Nephron progenitor cell (in vitro differentiated cells): ENCODE measurements at regions not wholly inside any gene's neighbourhood (a gene's known extent, or its start where the extent isn't known, plus 50 kb on each side); places are given as distances from the start of the nearest gene placed in this dataset.

ENCODE experiments used
- DNase-seq: peaks from one replicate; pipeline ENCODE4 v3.0.0; 2021
- H3K27ac Mint-ChIP-seq: 2 replicates; pipeline ENCODE4 v1.8.0; 2021; ENCODE audit warnings: mild to moderate bottlenecking, moderate library complexity, mixed read lengths
- H3K27me3 Mint-ChIP-seq: 2 replicates; pipeline ENCODE4 v1.8.0; 2021; ENCODE audit warnings: mild to moderate bottlenecking, low read depth, mixed read lengths; ENCODE audit not compliant: poor library complexity
- H3K36me3 Mint-ChIP-seq: 2 replicates; pipeline ENCODE4 v1.8.0; 2021; ENCODE audit warnings: low read depth, mixed read lengths
- H3K4me1 Mint-ChIP-seq: 2 replicates; pipeline ENCODE4 v1.8.0; 2021; ENCODE audit warnings: mixed read lengths
- H3K4me3 Mint-ChIP-seq: 2 replicates; pipeline ENCODE4 v1.8.0; 2021; ENCODE audit warnings: mild to moderate bottlenecking, moderate library complexity, mixed read lengths
- H3K9me3 Mint-ChIP-seq: 2 replicates; pipeline ENCODE4 v1.8.0; 2021; ENCODE audit warnings: mild to moderate bottlenecking, moderate library complexity, mixed read lengths
- CTCF ChIP-seq: fragments of 200-600 bp; sonication (generic); IDR thresholded peaks from 2 replicates; pipeline ENCODE4 v1.5.0; 2021; ENCODE audit warnings: antibody characterized with exemption

- Mint-ChIP-seq H3K9me3 (no peaks in the 10 kb centered on the region), H3K27ac (peak overlapping the region; percentile 50), H3K4me1 (peaks cover 15% of the 10 kb centered on the region), H3K36me3 (no peaks in the 10 kb centered on the region), H3K4me3 (no peak overlapping the region), H3K27me3 (no peaks in the 10 kb centered on the region)
- no peak for TF ChIP-seq CTCF
- no peak for DNase-seq
Measured at GRCh38 chr2:49837561-49838293, 683.4 kb upstream of the FSHR start.

GRCh38 chr2:49836017-49836416 lies 681.7 kb upstream of the FSHR start:
- peaks cover 26% of the 10 kb centered on the region for H3K4me1 Mint-ChIP-seq
- no peak overlapping the region for H3K4me3 Mint-ChIP-seq
- no peaks in the 10 kb centered on the region for H3K9me3 Mint-ChIP-seq
- H3K36me3 Mint-ChIP-seq = no peaks in the 10 kb centered on the region
- H3K27ac Mint-ChIP-seq = no peak overlapping the region
- no peak for TF ChIP-seq CTCF
- no peak for DNase-seq
- H3K27me3 Mint-ChIP-seq = peaks cover 4% of the 10 kb centered on the region

GRCh38 chr2:49834433-49834832 lies 680.1 kb upstream of the FSHR start:
- Mint-ChIP-seq H3K27ac (no peak overlapping the region), H3K4me3 (no peak overlapping the region), H3K4me1 (peaks cover 32% of the 10 kb centered on the region), H3K36me3 (no peaks in the 10 kb centered on the region), H3K27me3 (peaks cover 4% of the 10 kb centered on the region), H3K9me3 (no peaks in the 10 kb centered on the region)
- DNase-seq = no peak
- TF ChIP-seq CTCF = no peak

- no peak overlapping the region for H3K4me3 Mint-ChIP-seq
- no peaks in the 10 kb centered on the region for H3K36me3 Mint-ChIP-seq
- H3K4me1 Mint-ChIP-seq = peaks cover 30% of the 10 kb centered on the region
- H3K9me3 Mint-ChIP-seq = no peaks in the 10 kb centered on the region
- H3K27me3 Mint-ChIP-seq = peaks cover 4% of the 10 kb centered on the region
- TF ChIP-seq CTCF = no peak
- no peak for DNase-seq
- no peak overlapping the region for H3K27ac Mint-ChIP-seq
Measured at GRCh38 chr2:49832555-49832954, 678.2 kb upstream of the FSHR start.

- Mint-ChIP-seq H3K36me3 (no peaks in the 10 kb centered on the region), H3K27me3 (peaks cover 4% of the 10 kb centered on the region), H3K27ac (peak overlapping the region; percentile 29), H3K9me3 (peaks cover 2% of the 10 kb centered on the region), H3K4me1 (peaks cover 30% of the 10 kb centered on the region), H3K4me3 (no peak overlapping the region)
- no peak for TF ChIP-seq CTCF
- no peak for DNase-seq
Measured at GRCh38 chr2:49831698-49832367, 677.5 kb upstream of the FSHR start.

GRCh38 chr2:49830846-49831245 lies 676.5 kb upstream of the FSHR start:
- Mint-ChIP-seq H3K27me3 (peaks cover 4% of the 10 kb centered on the region), H3K4me1 (peaks cover 22% of the 10 kb centered on the region), H3K27ac (no peak overlapping the region), H3K36me3 (no peaks in the 10 kb centered on the region), H3K9me3 (peaks cover 8% of the 10 kb centered on the region), H3K4me3 (no peak overlapping the region)
- TF ChIP-seq CTCF = no peak
- DNase-seq = no peak
